GM18508 (cell line): ENCODE measurements at regions not wholly inside any gene's neighbourhood (a gene's known extent, or its start where the extent isn't known, plus 50 kb on each side); places are given as distances from the start of the nearest gene placed in this dataset.

ENCODE experiments used
- ATAC-seq: cut with Tn5 transposase; IDR thresholded peaks from one replicate; pipeline ENCODE4 v1.9.1; 2021; ENCODE audit warnings: moderate number of reproducible peaks; ENCODE audit not compliant: insufficient read depth, unreplicated experiment

- ATAC-seq: no peak
These were observed 166.9 kb downstream of the BRMS1L start for GRCh38 chr14:35992816-35993683.

- no peak for ATAC-seq
These were observed 165.2 kb downstream of the BRMS1L start for GRCh38 chr14:35991356-35991755.

GRCh38 chr14:35989736-35990135, 163.6 kb downstream of the BRMS1L start:
- no peak for ATAC-seq

DNA sequence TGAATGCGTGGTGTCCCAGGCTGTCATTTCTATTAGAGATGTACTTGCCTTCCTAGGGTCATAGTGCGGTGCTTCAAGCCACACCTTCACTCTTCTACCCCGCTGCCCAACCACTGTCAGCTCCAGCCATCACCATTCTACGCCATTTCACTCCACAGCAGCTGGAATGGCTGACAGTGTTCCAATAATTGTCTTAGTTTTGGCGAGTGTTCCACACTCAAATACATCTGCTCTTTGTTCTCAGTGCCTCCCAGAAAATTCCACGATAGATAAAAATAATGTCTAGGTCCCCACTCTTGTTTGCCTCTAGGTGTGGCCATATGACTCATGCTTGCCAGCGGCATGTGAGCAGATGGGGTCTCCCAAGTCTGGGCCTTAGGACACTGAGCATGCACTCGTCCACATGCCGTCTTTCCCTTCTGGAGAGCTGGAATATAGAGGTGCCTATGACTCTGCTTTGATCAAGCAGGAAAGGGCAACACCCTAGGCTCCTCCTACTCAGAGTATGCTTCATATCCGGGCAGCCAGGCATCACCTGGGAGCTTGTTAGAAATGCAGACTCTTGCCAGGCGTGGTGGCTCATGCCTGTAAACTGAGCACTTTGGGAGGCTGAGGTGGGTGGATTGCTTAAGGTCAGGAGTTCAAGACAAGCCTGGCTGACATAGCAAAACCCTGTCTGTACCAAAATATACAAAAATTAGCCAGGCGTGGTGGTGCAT, 163.0 kb downstream of the BRMS1L start:
- no peak for ATAC-seq

- no peak for ATAC-seq
These were observed 162.4 kb downstream of the BRMS1L start for GRCh38 chr14:35988550-35988949.

DNA sequence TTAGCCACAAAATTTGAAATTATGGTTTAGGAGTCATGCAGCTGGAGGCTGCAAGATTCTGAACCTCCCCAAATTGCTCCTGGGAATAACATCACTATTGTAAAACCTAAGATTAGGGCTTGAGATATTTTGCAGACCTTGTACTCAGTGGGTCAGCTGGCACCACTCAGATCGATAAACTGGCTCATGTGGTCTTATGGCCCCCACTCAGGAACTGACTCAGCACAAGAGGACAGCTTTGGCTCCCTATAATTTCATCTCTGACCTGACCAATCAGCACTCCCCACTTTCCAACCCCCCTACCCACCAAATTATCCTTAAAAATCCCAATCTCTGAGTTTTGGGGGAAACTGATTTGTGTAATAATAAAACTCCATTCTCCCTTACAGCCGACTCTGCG, 161.6 kb downstream of the BRMS1L start:
- no peak for ATAC-seq

GRCh38 chr14:35986219-35986573, 160.1 kb downstream of the BRMS1L start:
- peak; percentile 59 for ATAC-seq

DNA sequence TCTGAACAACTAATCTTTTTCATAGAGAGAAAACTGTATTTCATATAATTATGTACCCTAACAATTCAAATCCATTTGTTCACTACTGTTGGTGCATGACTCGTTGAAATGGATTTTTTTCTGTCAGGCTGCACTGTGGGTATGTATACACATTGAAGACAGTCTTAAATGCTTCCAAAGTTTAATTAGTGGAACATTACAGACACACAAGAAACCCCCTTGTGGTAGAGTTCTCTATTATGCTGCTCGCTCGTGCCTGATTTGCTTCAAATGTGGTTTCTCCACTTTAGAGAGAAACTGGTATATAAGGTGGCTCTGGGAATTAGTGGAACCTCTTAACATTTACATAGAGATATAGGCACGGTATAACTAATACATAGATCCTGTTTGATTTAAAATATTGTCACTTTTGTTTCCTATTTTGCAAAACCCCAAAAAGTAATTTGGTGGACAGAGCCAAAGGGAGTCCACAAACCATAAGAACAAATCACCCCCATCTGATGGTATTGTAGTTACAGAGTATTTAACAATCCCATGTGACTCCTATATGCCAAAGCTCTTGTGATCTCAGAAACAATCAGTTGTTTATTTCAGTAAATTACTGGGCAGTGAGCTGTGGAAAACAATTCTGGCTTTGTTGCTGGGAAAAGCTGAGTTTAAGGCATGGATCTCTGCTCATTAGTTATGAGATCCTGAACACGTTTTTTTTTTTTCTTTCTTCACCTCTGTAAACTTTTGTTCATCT, 159.5 kb downstream of the BRMS1L start:
- no peak for ATAC-seq

DNA sequence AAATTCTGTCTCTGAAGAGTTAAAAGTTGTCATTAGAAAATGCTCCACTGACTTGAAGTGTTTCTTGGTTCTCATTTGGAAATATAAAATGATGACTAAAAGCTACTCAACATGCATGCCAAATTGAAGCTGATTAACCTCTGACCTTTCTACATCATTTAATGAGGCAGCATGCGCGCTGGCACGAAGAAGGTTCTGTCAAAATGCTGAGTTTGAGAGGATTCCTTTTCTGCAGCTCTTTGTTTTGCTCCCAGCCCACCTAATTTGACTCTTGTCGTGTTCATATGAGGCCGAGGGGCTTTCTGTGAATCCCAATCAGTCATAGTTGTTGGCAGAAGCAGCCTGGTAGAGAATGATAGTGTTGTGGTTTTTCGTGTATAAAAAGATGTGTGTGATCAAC, 153.4 kb downstream of the BRMS1L start:
- ATAC-seq: no peak

GRCh38 chr14:35978561-35978960, 152.4 kb downstream of the BRMS1L start:
- ATAC-seq: no peak

GRCh38 chr14:35975814-35976213, 149.7 kb downstream of the BRMS1L start:
- no peak for ATAC-seq

GRCh38 chr14:35973770-35974169, 147.6 kb downstream of the BRMS1L start:
- ATAC-seq: no peak

- no peak for ATAC-seq
These were observed 146.0 kb downstream of the BRMS1L start for GRCh38 chr14:35971965-35972630.

DNA sequence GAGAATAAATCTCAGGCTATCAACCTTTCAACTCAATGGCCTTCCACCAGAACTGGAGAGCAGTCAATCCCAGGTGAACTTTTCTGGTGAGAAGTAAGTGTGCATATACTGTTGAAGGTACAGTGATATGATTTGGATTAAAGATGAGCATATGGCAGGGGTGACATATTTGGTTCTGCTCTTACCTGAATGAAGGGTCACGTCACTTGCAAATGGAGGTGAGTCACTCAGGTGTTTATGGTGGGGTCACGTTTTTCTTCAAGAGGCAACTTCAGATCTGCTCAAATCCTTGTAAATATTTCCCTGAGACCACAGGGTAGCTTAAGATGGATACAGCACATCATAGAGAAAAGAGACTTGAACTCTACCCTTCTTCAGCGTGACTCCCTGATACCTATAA, 143.2 kb downstream of the BRMS1L start:
- no peak for ATAC-seq

GRCh38 chr14:35965400-35965799, 139.3 kb downstream of the BRMS1L start:
- no peak for ATAC-seq

- no peak for ATAC-seq
These were observed 138.7 kb downstream of the BRMS1L start for GRCh38 chr14:35964697-35965286.

DNA sequence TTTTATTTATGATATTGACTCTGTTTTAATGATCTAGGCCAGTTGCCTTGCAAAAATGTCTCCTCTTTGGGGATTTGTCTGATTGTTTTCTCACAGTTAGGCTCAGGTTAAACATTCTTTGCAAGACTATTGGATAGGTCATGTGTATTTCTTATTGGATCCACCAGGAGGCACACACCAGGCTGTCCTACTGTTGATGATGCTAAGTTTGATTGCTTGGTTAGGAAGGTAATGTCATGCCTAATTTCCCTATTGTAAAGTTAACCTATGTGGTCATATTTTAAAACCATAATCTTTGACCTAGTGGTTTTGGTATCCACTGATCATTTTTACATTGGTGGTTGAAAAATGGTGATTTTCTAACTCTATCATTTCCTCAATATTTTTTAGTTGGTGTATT, 137.1 kb downstream of the BRMS1L start:
- ATAC-seq: no peak

- no peak for ATAC-seq
These were observed 135.6 kb downstream of the BRMS1L start for GRCh38 chr14:35961697-35962274.

DNA sequence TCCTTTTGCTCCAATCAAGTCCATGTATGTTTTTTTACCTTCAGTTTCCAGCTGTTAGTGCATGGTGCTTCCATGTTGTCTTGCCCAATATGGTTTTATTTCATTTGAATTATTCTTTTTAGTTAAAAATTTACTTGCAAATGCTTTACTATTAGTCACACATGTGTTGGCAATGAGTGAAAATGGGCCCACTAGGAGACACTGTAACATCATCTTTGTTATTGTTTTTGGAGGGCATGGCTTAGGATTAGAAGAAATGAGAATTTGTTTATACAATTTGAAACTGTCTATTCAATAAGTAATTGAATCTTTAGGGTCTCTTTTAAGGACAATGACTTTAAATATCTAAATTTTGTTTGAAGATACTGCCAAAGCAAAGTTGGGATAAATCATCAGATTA, 133.7 kb downstream of the BRMS1L start:
- ATAC-seq: no peak

DNA sequence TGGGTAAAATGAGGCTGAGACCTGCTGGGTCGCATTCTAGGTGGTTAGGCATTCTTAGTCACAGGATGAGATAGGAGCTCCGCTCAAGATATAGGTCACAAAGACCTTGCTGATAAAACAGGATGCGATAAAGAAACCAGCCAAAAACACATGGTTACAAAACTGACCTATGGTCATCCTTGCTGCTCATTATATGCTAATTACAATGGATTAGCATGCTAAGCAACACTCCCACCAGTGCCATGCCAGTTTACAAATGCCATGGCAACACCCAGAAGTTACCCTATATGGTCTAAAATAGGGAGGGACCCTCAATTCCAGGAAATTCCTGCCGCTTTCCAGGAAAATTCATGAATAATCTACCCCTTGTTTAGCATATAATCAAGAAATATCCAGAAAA, 132.4 kb downstream of the BRMS1L start:
- ATAC-seq: no peak
